ENCODE measurements at regions not wholly inside any gene's neighbourhood (a gene's known extent, or its start where the extent isn't known, plus 50 kb on each side); places are given as distances from the start of the nearest gene placed in this dataset.

DNA sequence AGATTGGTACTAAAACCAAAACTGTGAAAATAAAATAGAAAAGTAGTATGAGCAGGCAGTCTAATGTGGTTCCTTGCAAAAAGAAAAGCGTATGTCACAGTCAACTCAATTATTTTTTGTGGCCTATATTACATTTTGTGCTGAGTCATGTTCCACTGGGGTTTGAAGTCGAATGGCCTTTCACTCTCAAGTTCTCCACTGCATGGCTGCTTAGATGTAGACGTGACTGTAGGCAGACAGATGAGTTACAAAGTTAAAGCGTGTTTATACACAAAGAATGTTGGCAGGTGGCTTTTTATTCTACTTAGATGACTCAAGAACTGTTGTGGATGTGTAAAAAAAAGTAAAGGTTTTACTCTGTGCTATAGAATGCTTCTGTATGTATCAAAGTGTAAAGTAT is 133.9 kb downstream of the SLITRK6 start:
- DNase-seq (ENCODE audit: low read depth), result peak; percentile 44

DNA sequence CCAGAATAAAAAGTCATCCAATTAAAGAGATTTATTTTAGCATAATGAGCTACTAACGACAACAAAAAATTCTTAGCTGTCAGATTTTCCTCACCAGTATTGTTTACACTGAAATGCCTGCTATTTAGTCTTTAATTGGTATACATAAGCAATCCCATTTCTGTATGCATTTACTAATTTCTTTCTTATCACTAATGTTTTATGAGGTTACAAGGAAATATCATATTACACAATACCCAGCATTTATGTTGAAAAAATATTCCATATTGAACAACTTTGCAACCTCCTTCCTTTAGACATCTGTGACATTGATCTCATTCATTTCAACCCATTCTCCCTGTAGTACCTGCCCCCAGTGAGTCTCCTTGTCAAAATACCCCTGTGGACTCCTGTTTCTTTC is 135.4 kb downstream of the SLITRK6 start:
- DNase-seq (ENCODE audit: low read depth), result no peak

DNA sequence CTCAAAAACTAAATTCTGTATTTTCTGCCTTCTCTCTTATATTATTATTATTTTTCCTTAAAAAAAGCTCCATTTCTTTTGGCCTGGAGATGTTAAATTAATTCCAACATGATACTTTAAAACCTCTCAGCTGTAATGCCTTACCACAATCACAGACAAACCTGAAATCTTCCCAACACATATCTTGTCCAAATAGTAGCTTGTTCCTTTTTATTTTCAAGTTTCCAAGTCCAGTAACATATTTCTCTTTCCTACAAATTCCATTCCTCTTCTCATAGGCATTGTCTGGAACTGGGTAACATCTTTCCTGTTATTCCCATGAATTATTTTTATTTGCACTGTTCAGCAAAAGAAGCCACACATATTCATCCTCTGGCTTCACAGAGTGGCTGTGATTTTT is 137.0 kb downstream of the SLITRK6 start:
- DNase-seq (ENCODE audit: low read depth), result no peak

DNA sequence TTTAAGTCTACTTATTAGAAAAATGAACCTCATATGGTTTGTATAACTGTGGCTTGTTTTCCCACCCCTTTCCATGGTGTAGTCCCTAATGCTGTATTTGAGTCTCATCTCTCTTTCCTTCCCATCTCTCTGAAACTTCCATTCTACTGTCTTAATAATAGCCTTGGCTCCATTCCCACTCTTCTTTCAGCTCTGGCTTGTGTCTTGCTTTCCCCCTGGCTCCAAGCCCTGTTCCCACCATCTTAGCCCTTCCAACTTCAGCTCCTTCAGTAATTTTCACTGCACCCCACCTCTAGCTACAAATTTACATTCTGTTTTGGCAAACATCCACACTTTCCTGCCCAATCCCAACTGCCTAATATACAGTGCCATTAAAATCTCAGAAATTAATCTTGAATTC is 137.5 kb downstream of the SLITRK6 start:
- DNase-seq (ENCODE audit: low read depth), result no peak

DNA sequence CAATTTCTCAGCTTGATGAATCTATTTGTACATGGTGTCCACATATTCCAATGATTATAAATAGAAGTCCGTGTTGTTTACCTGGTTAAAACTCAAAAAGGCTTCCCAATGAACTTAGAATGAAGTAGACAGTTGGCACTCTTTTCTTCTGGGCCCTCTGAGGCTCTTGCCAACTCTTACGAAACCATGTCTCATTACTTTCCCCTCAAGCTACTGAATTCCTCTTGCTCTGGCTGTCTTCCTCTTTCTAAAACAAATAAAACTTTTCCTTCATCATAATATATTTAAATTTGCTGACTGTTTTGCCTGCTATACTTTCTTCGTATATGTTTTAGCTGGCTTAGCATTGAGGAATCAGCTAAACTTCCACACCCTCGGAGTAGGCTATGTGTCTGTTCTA is 139.7 kb downstream of the SLITRK6 start:
- DNase-seq (ENCODE audit: low read depth), result no peak

DNA sequence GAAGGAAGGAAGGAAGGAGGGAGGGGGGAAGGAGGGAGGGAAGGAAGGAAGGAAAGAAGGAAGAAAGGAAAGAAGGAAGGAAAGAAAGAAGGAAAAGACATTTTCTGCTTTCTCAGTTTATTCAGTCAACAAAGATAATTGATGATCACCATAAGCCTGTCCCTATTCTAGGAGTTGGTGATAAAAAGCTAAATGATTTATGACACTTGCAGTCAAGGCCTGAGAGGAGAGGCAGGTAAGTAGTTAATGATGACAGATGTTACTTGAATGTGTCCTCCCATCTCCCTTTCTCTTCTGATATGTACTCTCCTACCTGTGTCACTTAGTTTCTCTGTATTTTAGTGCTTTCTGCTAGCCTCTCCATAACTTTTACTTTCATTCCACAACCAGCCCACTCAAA is 141.3 kb downstream of the SLITRK6 start:
- DNase-seq (ENCODE audit: low read depth), result no peak

DNA sequence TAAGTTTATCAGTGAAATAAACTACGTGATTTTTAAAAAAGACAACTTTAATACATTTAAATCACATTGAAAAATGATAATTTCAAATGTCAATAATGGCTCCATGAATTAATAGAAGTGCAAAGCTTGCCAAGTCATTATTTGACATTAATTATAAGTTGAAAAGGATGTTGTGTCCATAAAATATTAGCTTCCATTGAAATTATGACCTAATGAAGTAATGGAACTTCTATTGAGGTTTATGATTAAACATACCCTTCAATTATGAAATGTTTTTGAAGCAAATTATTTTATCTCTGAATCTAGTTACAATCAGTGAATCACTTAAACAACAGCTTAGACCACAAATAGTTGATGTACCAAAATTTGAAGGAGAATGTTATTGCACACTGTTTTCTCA is 144.2 kb downstream of the SLITRK6 start:
- DNase-seq (ENCODE audit: low read depth), result no peak

DNA sequence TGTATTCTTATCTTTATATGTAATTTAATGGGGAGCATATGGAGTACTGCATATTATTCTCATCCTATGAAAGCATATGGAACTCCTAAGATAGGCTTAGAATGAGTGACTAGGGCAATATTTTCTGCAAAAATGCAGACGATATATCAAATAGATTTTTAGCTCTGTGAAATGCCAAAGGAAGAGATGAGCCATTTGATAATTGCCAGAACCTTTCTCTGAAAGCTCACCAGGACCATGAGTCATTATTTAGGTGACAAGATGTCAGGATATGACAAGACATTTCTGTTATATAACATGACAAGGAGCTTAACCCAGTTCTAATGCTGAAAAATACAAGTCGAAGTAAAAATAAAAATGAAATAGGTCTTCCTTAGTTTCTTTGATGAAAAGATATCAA is 145.0 kb downstream of the SLITRK6 start:
- DNase-seq (ENCODE audit: low read depth), result no peak

DNA sequence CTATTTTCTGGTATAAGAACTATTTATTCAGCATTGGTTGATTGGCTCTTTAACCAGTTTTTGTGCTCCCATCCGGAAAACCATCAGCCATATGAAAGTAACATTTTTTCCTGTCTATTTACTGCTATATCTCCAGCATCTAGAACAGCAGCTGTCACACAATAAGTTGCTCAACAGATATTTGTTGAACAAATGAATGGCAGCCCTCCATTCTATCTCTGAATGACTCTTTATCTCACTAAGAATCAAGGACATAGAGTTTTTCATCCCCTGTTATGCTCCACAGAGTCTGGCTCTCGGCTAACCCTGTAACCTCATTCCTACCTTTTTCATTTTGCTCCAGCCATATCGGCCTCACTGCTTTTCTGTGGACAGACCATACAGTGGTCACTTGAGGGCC is 145.5 kb downstream of the SLITRK6 start:
- DNase-seq (ENCODE audit: low read depth), result no peak

DNA sequence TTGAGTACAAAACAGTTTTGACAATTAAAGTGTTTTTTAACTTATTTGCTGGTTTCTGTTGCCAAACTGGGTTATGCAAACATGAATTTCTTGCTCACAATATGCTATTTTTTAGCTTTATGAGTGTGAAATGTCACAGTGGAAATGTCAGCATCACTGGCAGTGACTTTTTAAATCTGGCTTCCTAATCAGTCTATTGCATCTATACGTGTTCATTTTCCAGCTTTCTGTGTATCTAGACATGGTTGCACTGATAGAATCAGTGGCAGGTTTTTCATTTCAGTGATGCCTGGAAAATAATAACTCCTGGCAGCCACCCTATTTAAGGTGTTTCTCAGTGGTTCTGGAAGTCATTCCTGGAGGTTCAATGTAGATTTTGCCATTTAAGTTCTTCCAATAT is 146.7 kb downstream of the SLITRK6 start:
- no peak for DNase-seq (ENCODE audit: low read depth)

DNA sequence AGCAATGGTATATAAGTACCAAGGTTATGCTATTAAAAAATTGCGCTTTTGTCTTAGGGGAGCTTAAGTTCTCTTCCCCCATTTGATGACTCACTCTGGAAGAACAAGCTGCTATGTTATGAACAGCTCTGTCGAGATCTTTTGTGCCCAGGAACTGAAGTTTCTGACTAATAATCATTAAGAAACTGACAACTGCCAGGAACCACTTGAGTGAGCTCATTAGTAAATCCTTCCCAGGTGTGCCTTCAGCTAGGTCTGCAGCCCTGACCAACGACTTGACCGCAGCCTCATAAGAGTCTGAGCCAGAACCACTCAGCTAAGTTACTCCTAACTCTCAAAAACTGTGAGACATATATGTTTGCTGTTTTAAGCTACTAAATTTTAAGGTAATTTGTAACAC is 147.8 kb downstream of the SLITRK6 start:
- DNase-seq (ENCODE audit: low read depth), result no peak

DNA sequence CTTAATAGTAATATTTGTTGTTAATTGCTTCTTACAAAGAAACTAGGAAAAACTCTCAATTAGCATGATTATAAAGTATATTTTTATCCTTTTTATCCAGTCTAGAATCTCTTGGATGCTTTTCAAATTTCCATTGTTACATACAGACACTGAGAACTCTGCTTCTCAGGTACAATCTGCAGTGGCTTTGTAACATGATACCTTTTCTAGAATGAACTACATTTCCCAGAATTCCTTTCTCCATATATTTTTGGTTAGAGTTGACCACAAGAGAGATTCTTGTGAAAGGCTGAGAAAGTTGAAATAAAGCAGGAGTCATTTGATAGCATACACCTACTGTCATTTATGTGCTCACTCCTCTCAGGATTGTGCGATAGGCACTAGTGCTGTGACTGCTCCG is 148.6 kb downstream of the SLITRK6 start:
- no peak for DNase-seq (ENCODE audit: low read depth)

DNA sequence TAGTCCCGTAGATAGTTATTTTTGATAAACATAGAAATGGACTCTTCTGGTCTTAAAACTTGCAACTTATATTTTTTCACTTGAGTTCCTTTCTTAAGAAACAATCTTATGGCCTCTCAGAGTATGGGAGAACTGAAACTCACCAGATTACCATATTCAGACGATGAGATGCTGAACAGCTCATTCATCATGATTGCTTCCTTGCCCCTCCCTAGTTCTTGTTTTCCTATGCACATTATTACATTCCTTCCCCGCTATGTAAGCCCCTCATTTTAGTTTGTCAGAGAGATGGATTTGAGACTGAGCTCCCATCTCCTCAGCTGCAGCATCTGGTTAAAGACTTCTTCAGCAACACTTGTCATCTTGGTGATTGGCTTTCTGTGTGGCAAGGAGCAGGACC is 158.5 kb downstream of the SLITRK6 start:
- no peak for DNase-seq (ENCODE audit: low read depth)

DNA sequence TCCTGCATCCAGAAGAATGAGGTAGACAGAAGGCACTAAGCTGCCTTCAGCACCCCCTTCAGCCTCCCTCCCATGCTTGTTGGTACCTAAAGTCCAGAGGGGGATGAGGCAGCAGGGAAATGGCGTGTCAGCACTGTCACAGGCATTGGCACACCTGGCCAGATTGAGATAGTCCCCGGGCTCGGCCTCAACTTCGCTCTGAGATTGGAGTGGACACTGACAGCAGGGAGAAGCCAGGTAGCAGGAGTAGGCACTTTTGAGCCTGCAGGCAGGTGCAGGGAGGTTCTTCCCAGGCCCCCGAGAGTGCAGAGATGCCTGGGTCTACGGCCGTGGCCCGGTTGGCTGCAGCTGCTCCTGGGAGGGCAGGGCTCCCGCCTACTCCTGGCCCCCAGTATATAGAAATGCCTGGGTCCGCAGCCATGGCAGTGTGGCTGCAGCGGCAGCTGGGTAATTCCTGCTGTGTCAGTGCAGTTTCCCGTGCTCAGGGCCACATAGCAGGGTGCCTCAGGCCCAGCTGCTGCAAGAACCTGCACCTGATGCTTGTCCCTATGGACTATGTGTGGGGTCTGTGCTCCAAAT is 160.3 kb downstream of the SLITRK6 start:
- DNase-seq (ENCODE audit: low read depth), result no peak

DNA sequence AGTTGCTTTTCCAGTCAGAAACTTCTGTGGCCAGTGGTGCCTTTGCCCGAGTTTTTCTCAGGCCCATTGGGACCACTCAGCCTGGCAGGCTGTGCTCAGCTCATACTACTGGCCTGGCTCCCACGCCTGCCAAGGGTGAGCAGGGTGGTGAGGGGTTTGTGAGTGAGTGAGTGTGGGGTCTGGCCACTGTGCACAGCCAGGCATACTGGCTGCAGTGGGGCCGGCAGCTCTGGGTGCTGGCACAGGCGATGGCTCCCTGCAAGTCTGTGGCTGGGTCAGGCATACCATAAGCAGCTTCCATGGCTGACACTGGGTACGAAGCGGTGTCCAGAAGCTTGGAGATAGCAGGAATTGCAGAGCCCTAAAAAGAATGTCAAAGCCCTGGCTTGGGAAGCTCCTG is 161.0 kb downstream of the SLITRK6 start:
- no peak for DNase-seq (ENCODE audit: low read depth)

DNA sequence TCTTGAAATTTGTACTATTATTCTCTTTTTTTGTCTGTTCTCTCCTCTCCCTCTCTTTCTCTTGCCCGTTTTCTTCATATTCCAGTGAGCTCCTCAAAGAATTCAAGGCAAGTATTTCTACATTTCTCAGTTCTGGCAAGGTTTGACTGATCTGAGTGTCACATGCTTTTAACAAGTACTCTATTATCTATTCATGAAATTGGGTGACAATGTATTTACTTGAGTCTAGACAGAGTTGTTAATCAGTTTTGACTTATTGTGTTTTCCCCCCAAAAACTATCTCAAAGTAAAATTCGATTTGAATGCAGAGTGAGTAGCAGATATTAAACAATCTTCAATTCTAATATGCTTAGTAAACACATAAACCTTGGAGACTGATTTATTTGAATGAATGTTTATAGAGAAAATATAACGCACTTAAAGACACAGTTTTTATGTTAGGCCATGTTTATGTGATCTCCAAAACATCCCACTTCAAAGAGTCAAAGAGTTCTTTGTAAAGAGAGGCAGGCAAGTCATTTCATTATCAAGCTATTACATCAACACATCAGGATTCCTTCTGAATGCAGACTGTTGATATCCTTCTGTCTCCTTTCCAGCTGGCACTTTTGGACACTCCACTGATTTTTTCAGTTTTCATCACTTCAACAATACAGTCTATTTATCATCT is 166.6 kb downstream of the SLITRK6 start:
- DNase-seq (ENCODE audit: low read depth), result no peak

DNA sequence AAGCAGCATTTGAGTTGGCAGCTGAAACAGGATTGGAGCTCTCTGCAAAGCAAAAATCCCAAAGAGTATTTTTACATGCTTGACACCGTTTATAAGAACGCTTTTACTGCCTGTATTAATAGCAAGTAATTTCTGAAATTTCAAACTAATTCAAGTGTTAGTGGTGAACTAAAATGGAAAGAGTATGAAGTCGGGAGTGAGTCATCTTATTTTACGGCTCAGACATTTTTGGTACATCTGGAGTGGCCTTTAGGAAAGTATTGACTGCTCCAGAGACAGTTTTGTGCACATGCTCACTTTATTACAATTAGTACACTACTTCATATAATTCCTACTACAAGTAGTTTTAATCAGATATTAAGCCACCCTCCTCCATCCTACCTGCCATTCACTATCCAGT is 167.4 kb downstream of the SLITRK6 start:
- DNase-seq (ENCODE audit: low read depth), result no peak

DNA sequence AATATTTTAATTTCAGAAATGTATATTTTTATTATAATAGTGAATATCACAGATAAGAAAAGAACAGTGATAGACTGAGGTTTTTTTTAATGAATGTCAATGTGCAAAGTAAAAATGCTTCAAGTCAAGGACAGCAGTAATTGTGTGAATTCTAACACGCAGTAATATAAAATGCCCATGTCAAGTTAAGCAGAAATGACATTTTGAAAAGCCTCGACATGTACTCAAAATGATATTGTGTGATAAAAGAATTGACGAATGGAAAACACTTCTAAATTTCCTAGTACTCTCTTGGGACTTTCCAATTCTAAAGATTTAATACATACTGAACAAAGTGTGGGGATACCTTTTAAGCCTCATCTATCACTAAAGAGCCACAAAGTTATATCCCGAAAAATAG is 172.6 kb downstream of the SLITRK6 start:
- DNase-seq (ENCODE audit: low read depth), result no peak

DNA sequence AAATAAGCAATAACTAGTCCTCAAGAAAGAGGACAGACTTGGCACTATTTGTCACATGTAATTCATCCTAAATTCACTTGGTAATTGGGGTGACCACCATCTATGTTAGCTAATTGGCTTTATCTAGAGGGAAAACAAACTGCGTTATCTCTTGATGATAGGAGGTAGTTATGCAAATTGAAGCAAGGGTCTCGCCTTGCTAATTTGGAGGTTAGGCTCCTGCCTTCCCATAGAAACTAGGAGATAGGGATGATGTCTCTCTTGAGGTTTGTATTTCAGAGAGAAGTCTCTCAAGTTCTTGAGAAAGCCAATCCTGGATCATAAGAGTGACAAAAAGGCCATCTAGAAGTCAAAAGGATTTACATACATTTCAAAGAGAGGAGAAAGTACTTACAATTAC is 179.9 kb downstream of the SLITRK6 start:
- no peak for DNase-seq (ENCODE audit: low read depth)

DNA sequence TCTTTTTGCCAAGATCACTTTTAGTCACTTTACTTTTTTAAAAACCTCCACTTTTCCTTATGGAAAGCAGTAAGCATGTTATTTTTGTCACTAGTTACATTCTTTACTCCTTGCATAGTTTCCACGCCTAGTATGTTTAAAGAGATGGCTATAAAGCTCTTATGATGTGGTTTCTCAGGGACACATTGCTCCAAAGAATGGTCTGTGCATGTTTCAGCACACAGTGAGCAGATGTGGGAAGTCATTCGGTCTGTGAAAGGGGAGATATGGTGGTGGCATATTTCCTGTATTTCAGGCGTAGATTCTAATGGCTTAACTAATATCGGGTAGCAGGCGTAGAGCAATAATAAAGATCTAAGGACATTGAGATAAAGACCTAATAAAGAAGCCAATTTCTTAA is 180.7 kb downstream of the SLITRK6 start:
- DNase-seq (ENCODE audit: low read depth), result no peak

DNA sequence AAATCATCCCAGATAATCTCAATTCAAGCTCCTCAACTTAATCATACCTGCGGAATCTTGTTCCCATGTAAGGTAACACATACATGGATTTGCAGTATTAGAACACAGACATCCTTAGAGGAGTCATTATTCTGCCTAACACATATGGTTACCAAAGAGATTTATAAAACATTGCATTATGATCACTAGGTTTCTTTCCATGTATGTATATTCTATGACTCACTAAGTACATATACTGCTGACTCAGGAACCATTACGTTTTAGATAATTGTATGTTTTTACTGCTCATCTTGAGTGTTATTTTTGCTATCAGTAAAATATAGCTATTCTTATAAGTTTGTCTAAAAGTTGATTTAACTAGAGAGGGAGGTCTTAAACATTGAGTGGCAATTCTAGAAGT is 182.9 kb downstream of the SLITRK6 start:
- no peak for DNase-seq (ENCODE audit: low read depth)

DNA sequence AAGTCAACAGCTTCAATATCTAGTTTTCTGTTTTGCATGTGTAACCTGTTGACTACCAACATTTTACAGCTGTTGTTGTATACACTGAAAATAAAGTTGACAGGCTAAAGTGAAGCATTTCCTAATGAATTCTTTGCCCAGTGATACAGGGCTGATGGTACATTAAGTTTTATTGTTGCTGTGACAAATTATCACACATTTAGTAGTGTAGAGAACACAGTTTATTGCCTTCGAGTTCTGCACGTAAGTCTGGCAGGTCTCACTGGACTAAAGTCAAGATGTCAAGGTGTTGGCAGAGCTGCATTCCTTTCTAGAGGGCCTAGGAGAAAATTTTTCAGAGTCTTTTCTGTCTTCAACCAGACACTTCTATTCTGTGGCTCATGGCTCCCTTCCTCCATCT is 184.2 kb downstream of the SLITRK6 start:
- no peak for DNase-seq (ENCODE audit: low read depth)

DNA sequence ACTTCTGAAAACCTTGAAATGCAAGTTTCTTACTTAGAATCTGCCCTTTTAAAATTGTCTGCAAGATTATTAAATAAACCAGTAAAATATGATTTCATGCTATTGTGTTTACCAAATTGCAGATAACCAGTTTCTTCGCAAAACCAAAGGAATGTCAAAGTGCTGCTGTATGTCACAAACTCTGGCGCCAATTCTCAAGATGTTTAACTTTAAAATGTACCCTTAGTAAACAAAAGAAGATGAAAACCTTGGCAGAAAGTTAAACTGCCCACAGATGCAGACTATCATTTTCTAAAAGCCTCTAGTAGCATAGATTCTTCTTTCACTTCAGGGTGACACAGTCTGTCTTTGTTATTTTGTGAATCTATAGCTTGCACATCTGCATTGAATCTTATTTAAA is 189.2 kb downstream of the SLITRK6 start:
- DNase-seq (ENCODE audit: low read depth), result no peak

DNA sequence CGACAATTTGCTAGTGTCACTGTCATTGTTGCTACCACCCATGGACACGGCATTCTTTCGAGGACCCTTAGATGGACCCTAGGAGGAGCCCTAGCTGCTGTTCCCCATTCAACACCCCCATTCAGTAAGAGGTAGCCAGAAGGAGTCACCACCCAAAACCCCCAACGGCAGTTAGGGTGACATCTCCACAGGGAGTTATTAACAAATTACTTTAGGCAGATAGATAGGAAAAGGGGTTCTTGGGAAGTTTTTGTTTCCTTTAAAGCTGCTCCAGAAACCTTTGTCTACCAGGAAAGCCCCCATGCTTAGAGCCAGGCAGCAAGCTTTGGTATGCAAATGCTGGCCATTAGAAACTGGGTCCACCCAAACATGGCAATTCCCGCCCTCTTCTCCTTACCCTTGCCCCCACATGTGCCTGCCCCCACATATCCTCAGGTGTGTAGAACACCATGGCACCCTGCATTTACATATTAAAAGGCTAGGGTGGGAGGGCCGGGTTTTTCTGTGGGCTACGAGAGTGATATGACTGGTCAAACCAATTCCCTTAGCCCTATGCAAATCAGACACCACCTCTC is 190.9 kb downstream of the SLITRK6 start:
- no peak for DNase-seq (ENCODE audit: low read depth)

All from CMK (cell line).